ENCODE measurements at regions not wholly inside any gene's neighbourhood (a gene's known extent, or its start where the extent isn't known, plus 50 kb on each side); places are given as distances from the start of the nearest gene placed in this dataset.

- peaks cover 4% of the 10 kb centered on the region for H3K9me3 Mint-ChIP-seq (ENCODE audit: insufficient read depth)
- no peak overlapping the region for H3K4me2 ChIP-seq (replicated peaks; ENCODE audit: low read depth, low read length, poor library complexity, severe bottlenecking)
- H2AFZ ChIP-seq (ENCODE audit: insufficient read depth, low read depth, low read length, poor library complexity, severe bottlenecking), result no peak overlapping the region
- CTCF ChIA-PET, result no interaction called here
- no peak overlapping the region for H3K4me3 Mint-ChIP-seq
- no peaks in the 10 kb centered on the region for H3K4me1 ChIP-seq (ENCODE audit: control insufficient read depth in 2 of 2, insufficient read depth in 2 of 2, low read length in 2 of 2)
- no peaks in the 10 kb centered on the region for H3K79me2 ChIP-seq (ENCODE audit: control insufficient read depth, insufficient read depth, low read length)
- H3K27ac Mint-ChIP-seq, result no peak overlapping the region
- no peak overlapping the region for H3K27ac ChIP-seq (ENCODE audit: low read length in 2 of 2)
- H3K4me1 Mint-ChIP-seq, result no peaks in the 10 kb centered on the region
- DNase-seq (no peak), ATAC-seq (ENCODE audit: low read depth) (no peak)
- H3K27me3 Mint-ChIP-seq, result no peaks in the 10 kb centered on the region
- WGBS (ENCODE audit: insufficient coverage), result 86% methylated on average over 1 of the region's 3 CpGs
- POLR2A ChIA-PET, result no interaction called here
- H3K27me3 ChIP-seq (replicated peaks in 1 of 4; ENCODE audit: control extremely low read depth in 1 of 4, control insufficient read depth in 3 of 4, insufficient read depth in 4 of 4, low read length in 3 of 4), result no peaks in the 10 kb centered on the region
- intact Hi-C loops (cut with micrococcal nuclease), result no loop called here
- H4K20me1 ChIP-seq (ENCODE audit: control insufficient read depth, insufficient read depth, low read length, poor library complexity, severe bottlenecking), result no peaks in the 10 kb centered on the region
- H3K36me3 ChIP-seq (replicated peaks in 1 of 2; ENCODE audit: control extremely low read depth in 1 of 2, control insufficient read depth in 1 of 2, extremely low read depth in 1 of 2, insufficient read depth in 2 of 2, low read length in 1 of 2), result no peaks in the 10 kb centered on the region
- TF ChIP-seq EZH2 (IDR thresholded peaks at IDR 0.05; ENCODE audit: borderline replicate concordance, insufficient read depth, low read depth, low read length, poor library complexity, severe bottlenecking) (no peak), CTCF (IDR thresholded peaks at IDR 0.05) (no peak)
- no peak overlapping the region for H3K9ac ChIP-seq (ENCODE audit: low read length)
- peaks cover 0 to 11% (median 0%) of the 10 kb centered on the region in 3 donors for H3K9me3 ChIP-seq (ENCODE audit: control extremely low read depth in 1 of 3, control insufficient read depth in 2 of 3, insufficient read depth in 1 of 3, low read length in 2 of 3)
- H3K4me3 ChIP-seq (ENCODE audit: control extremely low read depth in 1 of 5, extremely low read depth in 1 of 5, insufficient read depth in 1 of 5, low read depth in 2 of 5, low read length in 4 of 5), result no peak overlapping the region
These were observed 318.4 kb downstream of the CWC27 start for GRCh38 chr5:65087154-65087553.

- Histone ChIP-seq H3K27me3 (replicated peaks in 1 of 4; ENCODE audit: control extremely low read depth in 1 of 4, control insufficient read depth in 3 of 4, insufficient read depth in 4 of 4, low read length in 3 of 4) (no peaks in the 10 kb centered on the region), H3K27ac (ENCODE audit: low read length in 2 of 2) (no peak overlapping the region), H3K4me2 (replicated peaks; ENCODE audit: low read depth, low read length, poor library complexity, severe bottlenecking) (no peak overlapping the region), H3K79me2 (ENCODE audit: control insufficient read depth, insufficient read depth, low read length) (no peaks in the 10 kb centered on the region), H3K9ac (ENCODE audit: low read length) (no peak overlapping the region), H4K20me1 (ENCODE audit: control insufficient read depth, insufficient read depth, low read length, poor library complexity, severe bottlenecking) (no peaks in the 10 kb centered on the region), H2AFZ (ENCODE audit: insufficient read depth, low read depth, low read length, poor library complexity, severe bottlenecking) (no peak overlapping the region), H3K4me1 (ENCODE audit: control insufficient read depth in 2 of 2, insufficient read depth in 2 of 2, low read length in 2 of 2) (no peaks in the 10 kb centered on the region), H3K4me3 (ENCODE audit: control extremely low read depth in 1 of 5, extremely low read depth in 1 of 5, insufficient read depth in 1 of 5, low read depth in 2 of 5, low read length in 4 of 5) (no peak overlapping the region), H3K36me3 (replicated peaks in 1 of 2; ENCODE audit: control extremely low read depth in 1 of 2, control insufficient read depth in 1 of 2, extremely low read depth in 1 of 2, insufficient read depth in 2 of 2, low read length in 1 of 2) (no peaks in the 10 kb centered on the region), H3K9me3 (ENCODE audit: control extremely low read depth in 1 of 3, control insufficient read depth in 2 of 3, insufficient read depth in 1 of 3, low read length in 2 of 3) (peaks cover 0 to 11% (median 0%) of the 10 kb centered on the region in 3 donors)
- CTCF ChIA-PET, result no interaction called here
- 97% methylated on average over 4 of the region's 5 CpGs for WGBS (ENCODE audit: insufficient coverage)
- H3K27me3 Mint-ChIP-seq, result no peaks in the 10 kb centered on the region
- peaks cover 7% of the 10 kb centered on the region for H3K9me3 Mint-ChIP-seq (ENCODE audit: insufficient read depth)
- ATAC-seq (ENCODE audit: low read depth) (no peak), DNase-seq (no peak)
- no peak for TF ChIP-seq EZH2 (IDR thresholded peaks at IDR 0.05; ENCODE audit: borderline replicate concordance, insufficient read depth, low read depth, low read length, poor library complexity, severe bottlenecking)
- TF ChIP-seq CTCF (IDR thresholded peaks at IDR 0.05), result no peak
- H3K4me1 Mint-ChIP-seq, result no peaks in the 10 kb centered on the region
- H3K4me3 Mint-ChIP-seq, result no peak overlapping the region
- intact Hi-C loops (cut with micrococcal nuclease), result no loop called here
- POLR2A ChIA-PET, result no interaction called here
- no peak overlapping the region for H3K27ac Mint-ChIP-seq
These were observed 325.5 kb downstream of the CWC27 start for GRCh38 chr5:65094279-65094678.
